Epithelial cell of proximal tubule (primary cell): ENCODE measurements at regions not wholly inside any gene's neighbourhood (a gene's known extent, or its start where the extent isn't known, plus 50 kb on each side); places are given as distances from the start of the nearest gene placed in this dataset.

Experiments
- DNase-seq: peaks from one replicate; pipeline ENCODE4 v3.0.0-alpha.2; 2011; ENCODE audit warnings: low read depth
- H3K4me3 ChIP-seq: 2 replicates; pipeline ENCODE4 v1.5.1; 2011; ENCODE audit warnings: low read depth, mild to moderate bottlenecking, low read length
- TF ChIP-seq, protein P1 (sequence below): conservative IDR thresholded peaks from 2 replicates; pipeline ENCODE4 v1.5.1; 2012; ENCODE audit warnings: low read depth, mild to moderate bottlenecking, low read length

DNA sequence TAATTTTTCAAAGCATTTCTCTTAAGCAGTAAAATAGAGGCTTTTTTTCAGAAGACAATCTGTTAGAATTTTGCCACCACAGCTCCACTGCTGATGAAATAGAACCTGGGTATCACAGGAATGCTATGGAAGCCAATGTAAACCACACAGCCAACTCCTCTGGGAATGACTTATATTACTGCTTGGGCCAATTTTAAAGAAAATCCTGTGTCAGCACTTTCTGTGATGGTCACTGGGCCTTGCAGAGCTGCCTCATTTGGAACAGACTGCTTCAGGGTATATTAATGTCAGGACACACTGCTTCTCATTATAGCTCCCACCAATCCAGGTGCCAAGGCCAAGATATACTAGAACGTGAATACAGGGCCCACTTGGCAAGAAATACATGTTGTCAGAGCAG, 144.1 kb upstream of the ACTBL2 start:
- no peak overlapping the region for H3K4me3 ChIP-seq
- DNase-seq, result no peak
- TF ChIP-seq, protein P1, sequence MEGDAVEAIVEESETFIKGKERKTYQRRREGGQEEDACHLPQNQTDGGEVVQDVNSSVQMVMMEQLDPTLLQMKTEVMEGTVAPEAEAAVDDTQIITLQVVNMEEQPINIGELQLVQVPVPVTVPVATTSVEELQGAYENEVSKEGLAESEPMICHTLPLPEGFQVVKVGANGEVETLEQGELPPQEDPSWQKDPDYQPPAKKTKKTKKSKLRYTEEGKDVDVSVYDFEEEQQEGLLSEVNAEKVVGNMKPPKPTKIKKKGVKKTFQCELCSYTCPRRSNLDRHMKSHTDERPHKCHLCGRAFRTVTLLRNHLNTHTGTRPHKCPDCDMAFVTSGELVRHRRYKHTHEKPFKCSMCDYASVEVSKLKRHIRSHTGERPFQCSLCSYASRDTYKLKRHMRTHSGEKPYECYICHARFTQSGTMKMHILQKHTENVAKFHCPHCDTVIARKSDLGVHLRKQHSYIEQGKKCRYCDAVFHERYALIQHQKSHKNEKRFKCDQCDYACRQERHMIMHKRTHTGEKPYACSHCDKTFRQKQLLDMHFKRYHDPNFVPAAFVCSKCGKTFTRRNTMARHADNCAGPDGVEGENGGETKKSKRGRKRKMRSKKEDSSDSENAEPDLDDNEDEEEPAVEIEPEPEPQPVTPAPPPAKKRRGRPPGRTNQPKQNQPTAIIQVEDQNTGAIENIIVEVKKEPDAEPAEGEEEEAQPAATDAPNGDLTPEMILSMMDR, result no peak

DNA sequence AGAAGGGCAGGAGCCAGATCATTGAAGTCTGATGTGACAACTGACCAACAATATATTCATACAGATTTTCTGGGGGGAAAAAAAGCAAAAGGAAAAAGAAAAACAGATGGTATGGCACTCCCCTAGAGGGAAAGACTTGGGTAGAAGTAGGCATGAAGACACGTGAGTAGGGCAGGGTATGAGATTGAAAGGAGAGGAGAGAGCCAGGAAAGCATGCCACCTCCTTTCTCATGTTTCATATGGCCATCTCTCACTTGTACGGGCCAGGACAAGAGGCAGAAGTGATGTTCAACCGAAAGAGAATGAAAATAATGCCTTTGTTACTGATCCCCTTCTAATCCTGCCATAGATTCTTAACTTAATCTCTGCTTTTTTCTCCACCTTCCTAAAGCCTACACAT, 139.0 kb upstream of the ACTBL2 start:
- no peak overlapping the region for H3K4me3 ChIP-seq
- DNase-seq, result no peak
- TF ChIP-seq, protein P1, result no peak

DNA sequence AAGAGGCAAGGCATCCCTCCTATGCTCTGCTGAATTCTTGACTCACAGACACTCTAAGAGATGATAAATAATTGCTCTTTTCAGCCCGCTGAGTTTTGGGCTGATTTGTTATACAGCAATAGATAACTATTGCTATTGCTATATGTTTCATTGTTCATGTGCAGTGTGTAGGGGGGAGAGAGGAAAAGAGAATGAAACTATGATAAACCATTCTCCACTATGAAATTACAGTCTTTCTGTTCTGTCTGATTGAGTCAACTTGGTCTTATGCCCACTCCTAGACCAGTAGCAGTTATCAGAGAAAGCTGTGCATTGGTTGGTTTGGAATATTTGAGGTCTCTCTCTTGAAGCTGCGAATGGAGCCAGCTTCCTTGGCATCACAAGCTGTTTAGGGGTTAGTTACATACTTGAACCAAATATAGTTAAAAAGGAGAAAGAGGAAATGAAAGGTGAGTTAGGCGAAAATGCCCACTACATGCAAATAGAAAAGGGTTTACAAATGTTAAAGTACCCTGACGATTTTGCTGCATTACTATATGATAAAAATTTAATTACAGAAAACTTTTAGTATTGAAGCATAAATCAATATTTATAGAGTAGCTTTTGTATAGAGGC, 136.3 kb upstream of the ACTBL2 start:
- no peak overlapping the region for H3K4me3 ChIP-seq
- DNase-seq, result no peak
- TF ChIP-seq, protein P1, result no peak

DNA sequence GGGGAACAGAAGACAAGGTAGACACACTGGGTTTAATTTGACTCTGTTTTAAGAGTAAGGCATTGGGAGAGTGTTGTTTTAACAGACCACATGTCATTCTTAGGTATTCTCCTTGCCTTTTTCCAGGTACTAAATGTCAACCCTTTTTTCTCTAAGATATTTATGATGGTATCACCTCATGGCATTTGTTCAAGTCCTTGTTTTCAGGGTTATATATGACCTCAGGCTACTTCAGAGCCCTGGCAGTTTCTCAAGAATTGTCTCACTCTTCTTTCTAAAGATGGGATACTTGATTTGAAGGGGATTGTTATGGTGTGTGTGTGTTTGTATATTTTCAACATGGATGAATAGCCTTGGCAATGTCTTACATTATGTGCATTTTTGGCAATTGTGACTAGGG, 131.1 kb upstream of the ACTBL2 start:
- H3K4me3 ChIP-seq, result no peak overlapping the region
- TF ChIP-seq, protein P1, result no peak
- DNase-seq, result no peak

DNA sequence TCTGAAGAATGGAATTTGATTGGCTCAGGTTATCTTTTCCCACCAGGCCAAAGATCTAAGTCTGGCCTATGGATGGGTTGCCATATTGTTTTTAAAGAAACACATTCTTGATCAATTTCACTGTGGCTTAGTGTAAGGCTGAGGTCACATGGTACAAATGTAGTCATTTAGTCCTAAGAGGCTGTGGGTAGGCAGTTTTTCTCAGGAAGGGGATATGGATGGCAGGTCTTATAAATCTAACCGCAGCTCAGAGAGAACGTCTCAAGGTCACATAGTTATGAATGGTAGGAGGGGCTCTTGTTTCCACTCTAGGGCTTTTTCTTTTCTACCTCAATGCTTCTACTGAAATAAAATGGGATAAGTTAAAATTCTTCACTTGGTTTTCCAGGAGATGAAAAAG, 128.6 kb upstream of the ACTBL2 start:
- TF ChIP-seq, protein P1, result no peak
- no peak for DNase-seq
- no peak overlapping the region for H3K4me3 ChIP-seq

DNA sequence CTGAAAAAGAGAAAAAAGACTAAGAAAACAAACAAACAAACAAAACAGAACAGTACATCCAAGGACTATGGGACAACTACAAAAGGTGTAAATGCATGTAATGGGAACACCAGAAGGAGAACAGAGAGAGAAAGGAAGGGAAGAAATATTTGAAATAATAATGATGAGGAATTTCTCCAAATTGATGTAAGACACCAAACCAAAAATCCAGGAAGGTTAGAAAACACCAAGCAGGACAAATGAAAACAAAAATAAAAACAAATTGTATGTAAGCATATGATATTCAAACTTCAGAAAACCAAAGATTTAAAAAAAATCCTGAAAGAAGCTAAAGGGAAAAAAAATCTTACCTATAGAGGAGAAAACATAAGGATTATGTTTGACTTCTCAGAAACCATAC, 125.9 kb upstream of the ACTBL2 start:
- no peak overlapping the region for H3K4me3 ChIP-seq
- TF ChIP-seq, protein P1, result no peak
- no peak for DNase-seq

DNA sequence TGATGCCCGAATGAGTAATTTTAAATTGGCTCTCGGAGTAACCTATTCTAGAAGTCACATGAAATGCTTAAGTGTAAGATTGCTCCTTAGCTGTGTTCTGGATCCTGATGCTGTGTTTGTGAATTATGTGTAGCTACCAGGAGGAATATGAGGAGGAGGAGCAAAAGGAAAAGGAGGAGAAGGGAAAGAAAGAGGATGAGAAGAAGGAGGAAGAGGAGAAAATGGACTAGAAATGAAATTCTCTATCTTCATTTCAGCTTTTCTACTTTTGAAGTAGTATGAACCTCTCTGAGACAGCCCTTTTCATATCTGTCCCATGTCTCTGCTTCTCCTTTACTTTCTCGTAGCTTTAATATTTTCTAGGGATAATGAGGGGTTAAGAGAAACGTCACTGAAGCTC, 119.4 kb upstream of the ACTBL2 start:
- no peak overlapping the region for H3K4me3 ChIP-seq
- no peak for DNase-seq
- TF ChIP-seq, protein P1, result no peak
